GM18498 (cell line): ENCODE measurements at regions not wholly inside any gene's neighbourhood (a gene's known extent, or its start where the extent isn't known, plus 50 kb on each side); places are given as distances from the start of the nearest gene placed in this dataset.
"Not testable (repeated sequence)": the region's sequence is repeated elsewhere in the genome, so short reads cannot be mapped to it uniquely, and the experiment has no call there.

ENCODE experiments used
- ATAC-seq: cut with Tn5 transposase; IDR thresholded peaks from one replicate; pipeline ENCODE4 v1.9.1; 2021; ENCODE audit warnings: mild to moderate bottlenecking, moderate library complexity; ENCODE audit not compliant: unreplicated experiment

GRCh38 chr5:60446917-60447316, 253.0 kb downstream of the DEPDC1B start:
- ATAC-seq: no peak

GRCh38 chr5:60445921-60446320, 254.0 kb downstream of the DEPDC1B start:
- ATAC-seq: no peak

DNA sequence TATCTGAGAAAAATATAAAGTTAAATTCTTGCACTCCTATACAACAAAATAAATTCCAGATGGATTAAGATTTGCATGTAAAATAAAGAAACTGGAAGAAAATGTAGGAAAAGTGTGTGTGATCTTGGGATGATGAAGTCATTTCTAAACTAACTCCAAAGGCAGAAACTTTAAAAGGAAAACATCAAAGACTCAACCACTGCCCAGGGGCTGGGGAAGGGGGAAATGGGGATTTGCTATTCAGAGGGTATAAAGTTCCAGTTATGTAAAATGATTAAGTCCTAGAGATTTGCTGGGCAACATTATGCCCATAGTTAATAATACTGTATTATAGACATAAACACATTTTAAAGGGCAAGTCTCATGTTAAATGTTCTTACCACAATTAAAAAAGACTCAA, 254.5 kb downstream of the DEPDC1B start:
- ATAC-seq: no peak

- no peak for ATAC-seq
These were observed 255.2 kb downstream of the DEPDC1B start for GRCh38 chr5:60444661-60445360.

DNA sequence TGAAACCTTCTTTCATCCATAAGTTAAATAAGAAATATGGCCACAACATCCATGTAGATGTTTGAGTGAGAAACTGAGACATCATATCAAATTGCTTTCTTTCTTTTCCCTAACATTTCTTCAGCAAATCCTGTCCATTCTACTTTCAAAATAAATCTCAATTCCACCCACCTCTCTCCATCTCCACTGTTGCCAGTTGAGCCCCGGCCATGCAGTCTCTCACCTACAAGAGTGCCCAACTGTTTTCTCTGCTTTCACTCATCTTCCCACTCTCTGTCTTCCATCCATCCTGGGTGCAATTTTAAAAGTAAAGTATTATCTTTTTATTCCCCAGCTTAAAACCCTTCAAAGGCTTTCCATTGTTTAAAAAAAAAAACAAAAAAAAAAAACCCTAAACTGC, 260.4 kb downstream of the DEPDC1B start:
- ATAC-seq: no peak

DNA sequence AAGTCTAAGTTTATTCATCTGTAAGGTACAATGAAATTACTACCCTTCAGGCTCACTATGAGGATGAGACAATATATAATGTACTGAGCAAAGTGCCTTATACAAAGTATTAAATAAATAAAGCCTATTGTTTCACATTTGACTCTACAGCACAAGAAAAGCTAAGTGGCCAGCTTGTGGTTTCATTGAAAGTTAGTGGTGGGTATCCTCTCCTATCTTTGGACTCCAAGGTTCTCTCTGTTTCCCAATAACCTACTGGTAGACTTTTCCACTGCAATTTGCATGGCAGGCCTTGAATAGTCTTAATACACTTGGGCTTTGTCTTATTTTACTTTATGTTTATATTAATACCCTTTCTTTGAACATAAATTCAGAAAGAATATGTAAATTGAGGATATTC, 262.7 kb downstream of the DEPDC1B start:
- ATAC-seq: peak; percentile 40

- peak; percentile 82 for ATAC-seq
These were observed 263.4 kb downstream of the DEPDC1B start for GRCh38 chr5:60436518-60436917.

DNA sequence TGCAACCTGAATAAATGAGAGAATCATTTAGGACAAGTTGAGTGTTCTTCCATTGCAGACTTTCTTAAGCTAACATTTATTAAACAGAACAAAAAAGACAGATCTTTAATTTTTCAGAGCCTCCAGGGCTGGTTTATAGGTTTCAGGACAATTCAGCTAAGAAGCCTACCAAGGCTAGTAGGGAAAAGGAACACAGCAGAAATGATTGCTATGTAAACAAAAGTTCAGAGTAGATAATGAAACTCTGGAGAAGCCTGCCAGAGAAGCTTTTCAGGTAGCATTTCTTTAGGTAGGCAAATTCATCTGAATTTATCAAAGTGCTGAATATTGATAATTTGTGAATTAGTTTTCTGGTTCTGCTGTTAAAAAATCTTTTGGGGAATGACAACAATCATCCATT, 264.2 kb downstream of the DEPDC1B start:
- no peak for ATAC-seq

DNA sequence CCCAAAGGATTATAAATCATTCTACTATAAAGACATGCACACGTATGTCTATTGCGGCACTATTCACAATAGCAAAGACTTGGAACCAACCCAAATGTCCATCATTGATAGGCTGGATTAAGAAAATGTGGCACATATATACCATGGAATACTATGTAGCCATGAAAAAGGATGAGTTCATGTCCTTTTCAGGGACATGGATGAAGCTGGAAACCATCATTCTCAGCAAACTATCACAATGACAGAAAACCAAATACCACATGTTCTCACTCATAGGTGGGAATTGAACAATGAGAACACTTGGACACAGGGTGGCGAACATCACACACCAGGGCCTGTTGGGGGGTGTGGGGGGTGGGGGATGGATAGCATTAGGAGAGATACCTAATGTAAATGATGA, 273.8 kb downstream of the DEPDC1B start:
- ATAC-seq: not testable (repeated sequence)

DNA sequence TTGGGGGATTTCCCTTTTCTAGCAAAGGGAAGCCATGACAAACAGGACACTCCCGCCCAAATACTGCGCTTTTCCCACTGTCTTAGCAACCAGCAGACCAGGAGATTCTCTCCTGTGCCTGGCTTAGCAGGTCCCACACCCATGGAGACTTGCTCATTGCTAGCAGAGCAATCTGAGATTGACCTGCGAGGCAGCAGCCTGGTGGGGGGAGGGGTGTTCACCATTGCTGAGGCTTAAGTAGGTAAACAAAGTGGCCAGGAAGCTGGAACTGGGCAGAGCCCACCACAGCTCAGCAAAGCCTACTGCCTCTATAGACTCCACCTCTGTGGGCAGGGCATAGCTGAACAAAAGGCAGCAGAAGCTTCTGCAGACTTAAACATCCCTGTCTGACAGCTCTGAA, 279.2 kb downstream of the DEPDC1B start:
- not testable (repeated sequence) for ATAC-seq

DNA sequence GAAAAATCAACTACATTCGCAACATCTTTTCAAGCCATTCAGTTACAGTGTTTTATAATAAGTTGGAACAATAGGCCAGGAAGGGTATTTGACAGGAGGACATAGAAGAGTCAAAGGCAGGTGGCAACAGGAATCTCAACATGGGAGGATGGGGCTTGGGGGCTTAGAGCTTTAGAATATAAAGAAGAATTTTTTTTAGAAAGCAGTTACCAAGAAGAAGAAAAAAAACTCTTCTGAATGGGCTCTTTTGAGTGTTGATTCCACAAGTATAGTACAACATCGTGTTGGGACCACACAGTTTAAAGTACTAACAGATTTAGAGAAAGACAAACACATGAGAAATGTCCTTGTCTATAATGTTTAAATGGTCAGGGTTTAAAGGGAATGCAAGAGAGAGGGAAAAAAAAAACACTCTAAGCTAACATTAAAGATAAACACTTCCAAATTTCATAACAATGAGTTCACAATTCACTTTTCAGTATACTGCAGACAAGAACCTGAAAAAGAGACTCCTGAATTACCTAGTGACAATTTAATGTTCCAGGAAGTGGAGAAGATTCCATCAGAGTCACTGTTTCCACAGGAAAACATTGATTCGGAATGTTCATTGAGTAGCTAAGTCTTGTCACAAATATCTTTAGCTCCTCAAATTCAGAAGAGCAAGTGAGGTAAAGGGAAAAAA, 282.3 kb downstream of the DEPDC1B start:
- no peak for ATAC-seq

GRCh38 chr5:60415443-60415842, 284.5 kb downstream of the DEPDC1B start:
- no peak for ATAC-seq

GRCh38 chr5:60410427-60410826, 289.5 kb downstream of the DEPDC1B start:
- ATAC-seq: no peak

GRCh38 chr5:60404171-60404570, 295.8 kb downstream of the DEPDC1B start:
- no peak for ATAC-seq

DNA sequence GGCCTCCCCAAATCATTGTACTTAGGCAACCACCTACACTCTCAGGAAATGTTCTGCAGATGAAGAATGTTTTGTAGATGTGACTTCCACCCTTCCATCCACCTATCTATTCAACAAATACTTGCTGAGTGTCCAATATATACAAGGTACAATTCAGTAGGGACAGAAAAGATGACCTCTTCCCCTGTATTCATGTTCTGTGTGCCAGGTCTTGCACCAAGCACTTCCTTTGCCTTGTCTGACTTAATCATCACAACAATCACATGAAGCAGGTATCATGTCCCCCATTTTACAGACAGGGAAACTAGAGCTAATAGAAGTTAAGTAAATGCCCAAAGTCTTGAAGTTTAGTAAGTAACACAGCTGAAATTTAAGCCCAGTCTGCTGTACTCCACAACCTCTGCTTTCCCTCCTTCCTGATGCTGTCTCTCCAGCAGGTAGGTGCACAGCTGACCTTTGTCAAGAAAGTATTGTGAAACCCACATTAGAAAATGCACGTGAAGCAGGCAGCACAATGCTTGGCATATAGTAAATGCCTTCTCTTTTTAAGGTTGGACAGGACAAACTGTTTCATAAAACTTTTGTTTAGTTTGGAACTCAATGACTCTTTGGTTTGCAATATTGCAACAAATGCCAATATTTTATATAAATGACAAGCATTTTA, 296.5 kb downstream of the DEPDC1B start:
- no peak for ATAC-seq

- no peak for ATAC-seq
These were observed 297.7 kb downstream of the DEPDC1B start for GRCh38 chr5:60402161-60402785.

GRCh38 chr5:60401526-60401925, 298.4 kb downstream of the DEPDC1B start:
- ATAC-seq: no peak

GRCh38 chr5:60399507-60399906, 300.5 kb downstream of the DEPDC1B start:
- no peak for ATAC-seq

DNA sequence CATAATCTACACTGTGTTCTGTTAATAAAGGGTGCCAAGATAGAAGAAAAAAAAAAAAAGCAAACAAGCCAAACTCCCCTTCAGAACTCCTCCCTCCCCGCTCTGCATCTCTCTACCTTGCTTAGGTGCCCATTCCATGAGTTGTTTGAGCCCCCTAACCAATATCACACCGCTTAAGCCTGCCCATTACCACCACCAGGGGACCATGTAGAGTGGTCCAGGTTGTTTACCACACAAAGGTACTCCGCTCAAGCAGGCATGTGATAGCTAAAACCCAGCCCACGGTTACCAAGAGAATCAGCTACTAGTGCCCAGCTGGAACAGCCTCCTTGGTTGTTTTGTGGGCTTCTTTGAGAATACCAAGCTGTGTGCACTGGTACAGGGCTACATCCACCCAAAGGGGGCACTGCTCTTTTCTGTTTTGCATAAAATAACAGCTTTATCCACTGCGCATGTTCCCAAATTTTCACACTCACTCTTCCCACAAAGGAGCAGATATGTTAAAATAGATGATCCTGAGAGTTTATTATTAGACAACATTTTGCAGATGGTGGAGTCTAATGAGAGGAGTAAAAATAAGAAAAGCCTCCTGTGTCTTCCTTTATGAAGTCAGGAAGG, 304.1 kb downstream of the DEPDC1B start:
- no peak for ATAC-seq

- no peak for ATAC-seq
These were observed 312.9 kb downstream of the DEPDC1B start for GRCh38 chr5:60387051-60387440.

- no peak for ATAC-seq
These were observed 313.4 kb downstream of the DEPDC1B start for GRCh38 chr5:60386436-60387050.
